ENCODE measurements at regions not wholly inside any gene's neighbourhood (a gene's known extent, or its start where the extent isn't known, plus 50 kb on each side); places are given as distances from the start of the nearest gene placed in this dataset.

GRCh38 chr4:64846417-64846816 is 437.2 kb upstream of the TECRL start:
- no peak for FAIRE-seq
- no peak for TF ChIP-seq CTCF (IDR thresholded peaks at IDR 0.05; ENCODE audit: insufficient read depth, missing control alignments)
- DNase-seq (ENCODE audit: insufficient read length, low spot score): no peak

- DNase-seq (ENCODE audit: insufficient read length, low spot score) (no peak), FAIRE-seq (no peak)
- no peak for TF ChIP-seq CTCF (IDR thresholded peaks at IDR 0.05; ENCODE audit: insufficient read depth, missing control alignments)
Observed at GRCh38 chr4:64829749-64830148, 420.5 kb upstream of the TECRL start.

- FAIRE-seq (no peak), DNase-seq (ENCODE audit: insufficient read length, low spot score) (no peak)
- no peak for TF ChIP-seq CTCF (IDR thresholded peaks at IDR 0.05; ENCODE audit: insufficient read depth, missing control alignments)
Observed at GRCh38 chr4:64824591-64824990, 415.3 kb upstream of the TECRL start.

- no peak for FAIRE-seq
- no peak for DNase-seq (ENCODE audit: insufficient read length, low spot score)
- no peak for TF ChIP-seq CTCF (IDR thresholded peaks at IDR 0.05; ENCODE audit: insufficient read depth, missing control alignments)
Observed at GRCh38 chr4:64822405-64822804, 413.2 kb upstream of the TECRL start.

GRCh38 chr4:64821219-64821976 is 412.1 kb upstream of the TECRL start:
- FAIRE-seq: no peak
- no peak for DNase-seq (ENCODE audit: insufficient read length, low spot score)
- TF ChIP-seq CTCF (IDR thresholded peaks at IDR 0.05; ENCODE audit: insufficient read depth, missing control alignments): no peak

GRCh38 chr4:64814616-64815015 is 405.4 kb upstream of the TECRL start:
- FAIRE-seq: no peak
- TF ChIP-seq CTCF (IDR thresholded peaks at IDR 0.05; ENCODE audit: insufficient read depth, missing control alignments): no peak
- DNase-seq (ENCODE audit: insufficient read length, low spot score): no peak

- no peak for TF ChIP-seq CTCF (IDR thresholded peaks at IDR 0.05; ENCODE audit: insufficient read depth, missing control alignments)
- DNase-seq (ENCODE audit: insufficient read length, low spot score): no peak
- no peak for FAIRE-seq
Observed at GRCh38 chr4:64807821-64808220, 398.6 kb upstream of the TECRL start.

Data from D721Med (cell line).